Erythroblast (primary cell): ENCODE measurements at regions not wholly inside any gene's neighbourhood (a gene's known extent, or its start where the extent isn't known, plus 50 kb on each side); places are given as distances from the start of the nearest gene placed in this dataset.

Source experiments
- GATA1 ChIP-seq: IDR thresholded peaks from 2 replicates; pipeline ENCODE4 v1.6.1; 2011; ENCODE audit warnings: low read depth, mild to moderate bottlenecking, control low read depth, low read length, moderate library complexity
- POLR2A ChIP-seq: IDR thresholded peaks from 2 replicates; pipeline ENCODE4 v1.6.1; 2011; ENCODE audit warnings: mild to moderate bottlenecking, low read length

DNA sequence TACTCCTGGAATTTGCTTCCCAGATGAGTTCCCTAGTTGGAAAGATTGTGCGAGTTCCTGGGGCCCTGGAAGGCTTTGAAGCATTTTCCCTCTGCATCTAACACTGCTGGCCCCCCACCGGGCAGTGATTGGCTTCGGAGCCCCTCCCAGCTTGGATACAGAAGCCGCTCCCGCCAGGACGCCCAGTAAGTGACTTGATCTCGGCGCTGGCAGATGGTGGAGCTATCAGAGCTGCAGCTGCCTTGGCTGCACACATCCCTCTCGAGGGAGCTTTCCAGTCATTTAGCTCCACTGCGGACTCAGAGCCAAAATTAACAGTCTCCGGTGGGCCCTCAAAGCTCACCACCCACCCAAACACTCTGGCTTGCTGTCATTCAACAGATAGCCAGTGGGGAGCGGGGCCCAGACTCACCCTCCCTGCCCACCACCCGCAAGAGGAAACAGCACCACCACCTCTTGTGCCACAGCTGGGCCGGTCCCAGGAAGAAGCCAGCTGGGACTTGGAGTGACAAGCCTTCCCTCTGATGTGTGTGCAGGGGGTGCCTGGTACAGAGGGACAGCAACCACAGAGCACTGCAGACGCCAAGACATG lies 162.3 kb downstream of the TRIM29 start:
- TF ChIP-seq POLR2A (no peak), GATA1 (no peak)
